COLO829 (cell line): ENCODE measurements at regions not wholly inside any gene's neighbourhood (a gene's known extent, or its start where the extent isn't known, plus 50 kb on each side); places are given as distances from the start of the nearest gene placed in this dataset.
"Not testable (repeated sequence)": the region's sequence is repeated elsewhere in the genome, so short reads cannot be mapped to it uniquely, and the experiment has no call there.

Experiments
- DNase-seq: peaks from one replicate; pipeline ENCODE4 v3.0.0; 2012; ENCODE audit warnings: low spot score

- DNase-seq: no peak
These were observed 1006.1 kb upstream of the CELF4 start for GRCh38 chr18:38571651-38572050.

GRCh38 chr18:38565513-38565912 lies 999.9 kb upstream of the CELF4 start:
- DNase-seq: no peak

- DNase-seq: no peak
These were observed 997.9 kb upstream of the CELF4 start for GRCh38 chr18:38563396-38563980.

- no peak for DNase-seq
These were observed 991.4 kb upstream of the CELF4 start for GRCh38 chr18:38557006-38557405.

GRCh38 chr18:38552732-38553321 lies 987.2 kb upstream of the CELF4 start:
- no peak for DNase-seq

- DNase-seq: no peak
These were observed 986.3 kb upstream of the CELF4 start for GRCh38 chr18:38551881-38552280.

GRCh38 chr18:38545071-38545470 lies 979.5 kb upstream of the CELF4 start:
- no peak for DNase-seq

- DNase-seq: no peak
These were observed 974.3 kb upstream of the CELF4 start for GRCh38 chr18:38539856-38540255.

GRCh38 chr18:38539371-38539770 lies 973.8 kb upstream of the CELF4 start:
- DNase-seq: no peak

- no peak for DNase-seq
These were observed 968.5 kb upstream of the CELF4 start for GRCh38 chr18:38534073-38534472.

GRCh38 chr18:38526922-38527321 lies 961.3 kb upstream of the CELF4 start:
- DNase-seq: no peak

GRCh38 chr18:38525039-38525438 lies 959.4 kb upstream of the CELF4 start:
- no peak for DNase-seq

GRCh38 chr18:38520786-38521185 lies 955.2 kb upstream of the CELF4 start:
- DNase-seq: no peak

GRCh38 chr18:38502539-38502938 lies 936.9 kb upstream of the CELF4 start:
- no peak for DNase-seq

- DNase-seq: peak; percentile 2
These were observed 931.7 kb upstream of the CELF4 start for GRCh38 chr18:38497266-38497665.

GRCh38 chr18:38496222-38496793 lies 930.7 kb upstream of the CELF4 start:
- DNase-seq: no peak

GRCh38 chr18:38494065-38494464 lies 928.5 kb upstream of the CELF4 start:
- no peak for DNase-seq

GRCh38 chr18:38491195-38491594 lies 925.6 kb upstream of the CELF4 start:
- no peak for DNase-seq

- not testable (repeated sequence) for DNase-seq
These were observed 924.1 kb upstream of the CELF4 start for GRCh38 chr18:38489721-38490120.

- DNase-seq: no peak
These were observed 921.9 kb upstream of the CELF4 start for GRCh38 chr18:38487521-38487920.

GRCh38 chr18:38483326-38483725 lies 917.7 kb upstream of the CELF4 start:
- no peak for DNase-seq

- no peak for DNase-seq
These were observed 916.0 kb upstream of the CELF4 start for GRCh38 chr18:38481576-38481975.

- no peak for DNase-seq
These were observed 910.1 kb upstream of the CELF4 start for GRCh38 chr18:38475686-38476085.

- DNase-seq: no peak
These were observed 907.9 kb upstream of the CELF4 start for GRCh38 chr18:38473535-38473934.
